ENCODE measurements at regions not wholly inside any gene's neighbourhood (a gene's known extent, or its start where the extent isn't known, plus 50 kb on each side); places are given as distances from the start of the nearest gene placed in this dataset.

DNA sequence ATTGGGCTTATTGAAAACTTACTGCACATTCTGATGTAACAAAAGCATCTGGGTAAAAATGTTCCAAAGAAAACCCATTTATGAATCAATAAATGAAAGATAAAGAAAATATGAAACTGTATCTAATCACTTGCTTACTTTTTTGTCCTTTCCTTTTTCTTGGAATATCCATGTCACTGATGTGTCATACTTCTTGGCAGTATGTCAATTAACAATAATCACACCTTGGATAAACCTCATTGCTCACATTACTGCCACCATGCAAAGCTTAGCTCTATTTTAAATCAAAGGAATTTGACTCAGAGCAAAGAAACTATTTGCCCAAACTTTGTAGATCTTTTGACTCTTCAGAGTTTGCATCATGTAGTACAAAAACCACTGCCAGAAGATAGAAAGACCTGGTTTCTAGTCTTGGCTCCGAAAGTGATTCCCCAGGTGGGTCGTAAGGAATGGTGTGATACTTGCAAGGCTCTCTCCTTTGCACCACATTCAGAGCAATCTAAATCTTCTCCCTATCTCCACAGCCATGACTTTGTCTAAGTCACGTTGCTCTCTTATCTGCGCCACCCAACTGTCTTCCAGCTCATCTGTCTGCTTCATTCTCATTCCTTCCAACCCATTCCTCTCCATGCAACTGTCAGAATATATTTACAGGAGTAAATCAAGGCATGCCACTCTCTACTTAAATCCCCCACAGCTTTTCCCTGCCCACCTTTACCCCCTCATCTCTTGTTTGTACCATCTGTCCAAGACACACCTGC lies 311.9 kb downstream of the COG6 start:
- DNase-seq (ENCODE audit: extremely low read depth, low read depth): no peak
- TF ChIP-seq, protein P1, sequence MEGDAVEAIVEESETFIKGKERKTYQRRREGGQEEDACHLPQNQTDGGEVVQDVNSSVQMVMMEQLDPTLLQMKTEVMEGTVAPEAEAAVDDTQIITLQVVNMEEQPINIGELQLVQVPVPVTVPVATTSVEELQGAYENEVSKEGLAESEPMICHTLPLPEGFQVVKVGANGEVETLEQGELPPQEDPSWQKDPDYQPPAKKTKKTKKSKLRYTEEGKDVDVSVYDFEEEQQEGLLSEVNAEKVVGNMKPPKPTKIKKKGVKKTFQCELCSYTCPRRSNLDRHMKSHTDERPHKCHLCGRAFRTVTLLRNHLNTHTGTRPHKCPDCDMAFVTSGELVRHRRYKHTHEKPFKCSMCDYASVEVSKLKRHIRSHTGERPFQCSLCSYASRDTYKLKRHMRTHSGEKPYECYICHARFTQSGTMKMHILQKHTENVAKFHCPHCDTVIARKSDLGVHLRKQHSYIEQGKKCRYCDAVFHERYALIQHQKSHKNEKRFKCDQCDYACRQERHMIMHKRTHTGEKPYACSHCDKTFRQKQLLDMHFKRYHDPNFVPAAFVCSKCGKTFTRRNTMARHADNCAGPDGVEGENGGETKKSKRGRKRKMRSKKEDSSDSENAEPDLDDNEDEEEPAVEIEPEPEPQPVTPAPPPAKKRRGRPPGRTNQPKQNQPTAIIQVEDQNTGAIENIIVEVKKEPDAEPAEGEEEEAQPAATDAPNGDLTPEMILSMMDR (IDR thresholded peaks at IDR 0.05; ENCODE audit: low read depth, low read length): no peak

DNA sequence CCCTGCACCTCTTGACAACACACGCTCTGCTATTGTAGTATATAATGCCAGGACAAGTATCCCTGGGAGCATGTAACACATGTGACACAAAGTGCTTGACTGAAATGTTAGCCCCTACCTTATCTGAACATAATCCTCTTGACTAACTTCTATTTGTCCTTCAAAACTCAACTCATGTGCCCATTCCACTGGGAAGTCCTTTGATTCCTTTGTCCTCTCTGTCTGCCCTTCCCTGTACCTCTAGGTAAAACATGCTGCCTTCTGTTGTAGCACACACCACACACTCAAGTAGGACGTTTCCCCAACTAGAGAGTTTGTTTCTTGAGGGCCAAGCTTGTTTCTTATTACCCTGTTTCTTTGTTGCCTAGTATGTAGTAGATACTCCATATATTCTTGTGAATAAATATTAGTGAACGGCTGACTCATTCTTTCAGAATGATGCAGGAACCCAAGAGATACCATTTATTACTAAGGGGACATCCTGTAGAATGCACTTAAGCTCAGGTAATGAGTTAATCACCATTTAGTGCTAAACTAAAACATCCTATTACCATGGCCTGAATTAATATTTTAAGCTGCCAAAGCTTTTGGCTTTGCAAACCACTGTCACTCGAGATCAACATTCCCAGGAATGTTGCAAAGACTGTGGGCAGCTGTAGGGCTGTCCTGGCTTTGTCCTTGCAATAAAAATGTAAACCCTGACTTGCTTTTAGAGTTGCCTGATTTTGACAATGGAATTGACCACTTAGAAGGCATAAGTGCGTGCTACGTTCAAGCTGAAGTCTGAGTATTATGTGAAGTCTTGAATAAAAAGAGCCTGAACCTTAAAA lies 313.4 kb downstream of the COG6 start:
- no peak for DNase-seq (ENCODE audit: extremely low read depth, low read depth)
- TF ChIP-seq, protein P1 (IDR thresholded peaks at IDR 0.05; ENCODE audit: low read depth, low read length): no peak

DNA sequence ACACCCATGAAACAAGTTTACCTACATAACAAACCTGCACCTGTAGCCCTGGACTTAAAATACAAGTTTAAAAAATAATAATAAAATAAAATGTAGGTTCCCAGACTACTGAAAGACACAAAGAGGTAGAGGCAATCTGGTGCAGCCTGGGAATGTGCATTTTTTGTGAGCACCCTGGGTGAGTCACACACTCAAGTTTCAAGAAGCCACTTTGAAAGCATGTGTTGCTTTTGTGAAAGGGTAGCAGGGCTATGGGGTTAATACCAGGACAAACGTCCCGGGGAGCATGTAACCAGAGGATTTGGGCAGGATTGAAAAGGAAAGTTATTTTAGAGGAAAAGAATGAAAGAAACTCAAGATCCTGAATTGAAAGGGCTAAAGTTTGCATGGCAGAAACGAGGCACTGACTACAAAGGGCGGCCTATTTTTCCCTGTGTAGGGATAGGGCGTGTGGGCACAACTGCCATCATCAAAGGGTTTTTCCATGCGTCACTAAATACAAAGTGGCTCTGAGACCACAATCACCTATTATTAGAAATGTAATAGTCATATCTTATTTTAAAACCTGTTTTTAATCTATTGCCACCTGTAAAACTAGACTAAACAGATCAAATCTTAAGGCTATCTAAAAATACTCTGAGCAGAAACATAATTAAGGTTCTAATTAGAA lies 314.9 kb downstream of the COG6 start:
- no peak for DNase-seq (ENCODE audit: extremely low read depth, low read depth)
- TF ChIP-seq, protein P1 (IDR thresholded peaks at IDR 0.05; ENCODE audit: low read depth, low read length): no peak

DNA sequence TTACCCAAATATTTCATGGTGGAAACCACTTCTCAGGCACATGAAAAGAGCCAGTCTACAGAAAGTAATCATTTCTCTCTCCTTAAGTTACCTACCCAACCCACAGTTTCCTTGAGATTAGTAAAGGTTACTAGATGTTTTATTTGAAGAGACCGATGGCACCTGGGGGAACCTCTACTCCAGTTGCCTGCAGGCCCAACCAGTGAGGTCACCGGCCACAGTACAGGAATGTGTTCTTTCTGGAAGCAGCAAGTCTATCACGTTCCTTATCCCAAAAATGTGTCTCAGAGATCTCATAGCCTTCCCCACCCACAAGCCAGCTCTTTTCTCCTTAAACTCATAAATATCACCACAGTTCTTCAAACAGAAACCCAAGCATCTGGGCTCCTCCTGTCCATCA lies 316.1 kb downstream of the COG6 start:
- TF ChIP-seq, protein P1 (IDR thresholded peaks at IDR 0.05; ENCODE audit: low read depth, low read length): no peak
- DNase-seq (ENCODE audit: extremely low read depth, low read depth): no peak

DNA sequence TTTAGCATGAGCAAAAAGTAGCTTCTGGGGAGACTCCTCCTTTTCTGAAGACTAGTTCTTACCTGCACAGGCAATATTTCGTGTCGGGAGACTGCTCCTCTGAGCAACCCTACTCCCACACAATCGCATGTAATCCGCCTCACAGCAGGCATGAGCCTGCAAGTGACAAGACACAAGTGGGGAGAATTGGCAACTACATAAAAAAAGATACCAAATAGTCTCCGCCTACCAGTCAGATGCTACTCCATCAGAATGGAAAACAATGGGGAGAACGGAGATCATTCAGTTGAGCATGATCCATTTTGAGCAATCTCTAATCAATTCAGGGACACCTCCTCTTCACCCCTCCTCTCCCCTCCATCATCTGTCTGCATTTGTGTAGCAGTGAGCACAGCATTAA lies 321.0 kb downstream of the COG6 start:
- TF ChIP-seq, protein P1 (IDR thresholded peaks at IDR 0.05; ENCODE audit: low read depth, low read length): no peak
- no peak for DNase-seq (ENCODE audit: extremely low read depth, low read depth)

DNA sequence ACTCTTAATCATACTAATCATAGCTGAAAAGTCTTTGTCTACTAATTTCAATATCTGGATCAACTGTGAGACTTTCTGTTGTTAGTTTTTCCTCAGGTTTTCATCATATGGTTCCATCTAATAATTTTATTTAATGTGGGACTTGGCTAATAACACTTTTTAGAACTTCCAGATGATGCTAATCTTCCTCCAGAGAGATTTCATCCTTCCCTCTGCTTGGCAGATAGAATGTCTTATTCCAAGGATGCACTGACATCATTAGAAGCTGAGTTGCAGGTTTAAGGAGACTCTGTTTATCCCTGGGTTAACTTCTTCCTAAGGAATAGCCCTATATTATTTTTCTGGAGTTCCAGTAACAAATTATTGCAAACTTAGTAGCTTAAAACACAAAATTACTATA lies 325.6 kb downstream of the COG6 start:
- DNase-seq (ENCODE audit: extremely low read depth, low read depth): no peak
- TF ChIP-seq, protein P1 (IDR thresholded peaks at IDR 0.05; ENCODE audit: low read depth, low read length): no peak

DNA sequence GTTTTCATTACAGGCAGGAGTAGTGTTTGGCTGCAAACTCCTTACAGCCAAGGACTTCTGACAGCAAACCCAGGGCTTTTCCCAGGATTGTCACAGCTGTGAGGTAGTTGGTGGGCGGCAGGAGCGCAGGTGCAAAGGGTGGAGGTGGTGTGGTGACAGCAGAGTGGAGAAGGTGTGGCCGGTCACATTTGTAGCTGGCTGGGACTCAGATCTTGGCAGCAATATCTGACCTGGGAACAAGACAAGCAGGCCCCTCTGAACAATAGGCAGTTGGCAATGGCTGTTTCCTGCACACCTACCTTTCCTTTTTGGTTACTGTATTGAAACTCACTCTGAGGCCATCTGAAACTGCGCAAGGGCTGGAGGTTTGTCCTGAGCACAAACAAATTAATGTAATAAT lies 327.3 kb downstream of the COG6 start:
- no peak for DNase-seq (ENCODE audit: extremely low read depth, low read depth)
- TF ChIP-seq, protein P1 (IDR thresholded peaks at IDR 0.05; ENCODE audit: low read depth, low read length): no peak
